Smooth muscle cell (in vitro differentiated cells): ENCODE measurements at regions not wholly inside any gene's neighbourhood (a gene's known extent, or its start where the extent isn't known, plus 50 kb on each side); places are given as distances from the start of the nearest gene placed in this dataset.
A peak's percentile ranks its signal among the peaks of the same experiment; 100 is the strongest.

Experiments
- DNase-seq: peaks from one replicate; lab custom pipeline; 2025; ENCODE audit not compliant: unreplicated experiment; lab: John Stamatoyannopoulos, UW
- H2AFZ ChIP-seq: fragments of 200-600 bp; sonication (generic); 2 replicates; pipeline ENCODE4 v1.6.0; 2016; ENCODE audit warnings: antibody characterized with exemption, low read depth, mild to moderate bottlenecking
- H3F3A ChIP-seq: fragments of 200-600 bp; sonication (generic); 2 replicates; pipeline ENCODE4 v1.6.0; 2017; ENCODE audit warnings: antibody characterized with exemption, low read depth
- H3K27ac ChIP-seq: fragments of 200-600 bp; sonication (generic); 2 replicates; pipeline ENCODE4 v1.5.1; 2016; ENCODE audit warnings: low read depth, mild to moderate bottlenecking
- H3K27me3 ChIP-seq: fragments of 200-600 bp; sonication (generic); 2 replicates; pipeline ENCODE4 v1.6.1; 2016; ENCODE audit warnings: low read depth, mild to moderate bottlenecking
- H3K36me3 ChIP-seq: fragments of 200-600 bp; sonication (generic); 2 replicates; pipeline ENCODE4 v1.5.1; 2016; ENCODE audit warnings: low read depth
- H3K4me1 ChIP-seq: fragments of 200-600 bp; sonication (generic); 2 replicates; pipeline ENCODE4 v1.5.1; 2016; ENCODE audit warnings: low read depth
- H3K4me2 ChIP-seq: fragments of 200-600 bp; sonication (generic); 2 replicates; pipeline ENCODE4 v1.6.0; 2016; ENCODE audit warnings: mild to moderate bottlenecking
- H3K4me3 ChIP-seq: fragments of 200-600 bp; sonication (generic); 2 replicates; pipeline ENCODE4 v1.5.1; 2016; ENCODE audit warnings: mild to moderate bottlenecking
- H3K79me2 ChIP-seq: fragments of 200-600 bp; sonication (generic); 2 replicates; pipeline ENCODE4 v1.6.0; 2016; ENCODE audit warnings: low read depth, mild to moderate bottlenecking
- H3K9ac ChIP-seq: fragments of 200-600 bp; sonication (generic); 2 replicates; pipeline ENCODE4 v1.6.0; 2016; ENCODE audit warnings: low read depth
- H3K9me3 ChIP-seq: fragments of 200-600 bp; sonication (generic); replicated peaks from 2 replicates; pipeline ENCODE4 v1.5.1; 2016; ENCODE audit warnings: low read depth
- H4K20me1 ChIP-seq: fragments of 200-600 bp; sonication (generic); 2 replicates; pipeline ENCODE4 v1.6.0; 2016; ENCODE audit warnings: low read depth
- WGBS: methylation state at CpG from one replicate; pipeline ENCODE4 v1.1.7; 2016; ENCODE audit warnings: low lambda C conversion rate; 5-methylcytosine and 5-hydroxymethylcytosine counted together
- TF ChIP-seq, protein P1 (sequence below): fragments of 200-600 bp; sonication (generic); IDR thresholded peaks from 2 replicates; pipeline ENCODE4 v1.5.1; 2017; ENCODE audit warnings: borderline replicate concordance, mild to moderate bottlenecking, antibody characterized with exemption; ENCODE audit not compliant: insufficient read depth, poor library complexity, severe bottlenecking

DNA sequence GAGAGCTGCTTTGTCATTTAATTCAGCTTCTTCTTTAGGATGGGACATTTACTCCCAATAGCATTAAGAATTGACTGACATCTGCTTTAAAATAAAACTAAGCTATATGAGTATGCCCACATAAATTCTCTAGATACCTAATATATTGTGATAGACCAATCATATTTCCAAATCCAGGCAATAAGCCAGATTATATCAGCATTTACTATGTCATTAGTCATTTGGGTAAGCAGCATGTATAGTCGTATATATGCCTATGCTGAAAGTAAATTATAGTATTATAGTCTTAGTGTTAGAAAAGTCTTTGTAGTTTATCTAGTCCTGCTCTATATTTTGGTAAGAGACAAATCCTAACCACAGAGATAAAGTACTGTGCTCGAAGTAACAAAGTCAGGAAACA, 958.1 kb downstream of the KCNJ2 start:
- Histone ChIP-seq H3K9ac (no peak overlapping the region), H3K27ac (peak overlapping the region; percentile 1), H3K9me3 (no peaks in the 10 kb centered on the region), H3K4me3 (no peak overlapping the region), H3K79me2 (no peaks in the 10 kb centered on the region), H3K36me3 (no peaks in the 10 kb centered on the region), H4K20me1 (no peaks in the 10 kb centered on the region), H3K27me3 (no peaks in the 10 kb centered on the region), H3K4me2 (no peak overlapping the region), H2AFZ (no peak overlapping the region), H3K4me1 (no peaks in the 10 kb centered on the region), H3F3A (no peaks in the 10 kb centered on the region)
- TF ChIP-seq, protein P1, sequence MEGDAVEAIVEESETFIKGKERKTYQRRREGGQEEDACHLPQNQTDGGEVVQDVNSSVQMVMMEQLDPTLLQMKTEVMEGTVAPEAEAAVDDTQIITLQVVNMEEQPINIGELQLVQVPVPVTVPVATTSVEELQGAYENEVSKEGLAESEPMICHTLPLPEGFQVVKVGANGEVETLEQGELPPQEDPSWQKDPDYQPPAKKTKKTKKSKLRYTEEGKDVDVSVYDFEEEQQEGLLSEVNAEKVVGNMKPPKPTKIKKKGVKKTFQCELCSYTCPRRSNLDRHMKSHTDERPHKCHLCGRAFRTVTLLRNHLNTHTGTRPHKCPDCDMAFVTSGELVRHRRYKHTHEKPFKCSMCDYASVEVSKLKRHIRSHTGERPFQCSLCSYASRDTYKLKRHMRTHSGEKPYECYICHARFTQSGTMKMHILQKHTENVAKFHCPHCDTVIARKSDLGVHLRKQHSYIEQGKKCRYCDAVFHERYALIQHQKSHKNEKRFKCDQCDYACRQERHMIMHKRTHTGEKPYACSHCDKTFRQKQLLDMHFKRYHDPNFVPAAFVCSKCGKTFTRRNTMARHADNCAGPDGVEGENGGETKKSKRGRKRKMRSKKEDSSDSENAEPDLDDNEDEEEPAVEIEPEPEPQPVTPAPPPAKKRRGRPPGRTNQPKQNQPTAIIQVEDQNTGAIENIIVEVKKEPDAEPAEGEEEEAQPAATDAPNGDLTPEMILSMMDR, result no peak
- WGBS, result 22% methylated on average over 2 of the region's 2 CpGs
- no peak for DNase-seq

GRCh38 chr17:71142333-71142732, 973.0 kb downstream of the KCNJ2 start:
- Histone ChIP-seq H3K36me3 (no peaks in the 10 kb centered on the region), H3K4me1 (peaks cover 5% of the 10 kb centered on the region), H3K9ac (peak overlapping the region; percentile 24), H3K4me2 (peak overlapping the region; percentile 8), H4K20me1 (no peaks in the 10 kb centered on the region), H2AFZ (peak overlapping the region; percentile 85), H3K9me3 (no peaks in the 10 kb centered on the region), H3F3A (peaks cover 5% of the 10 kb centered on the region), H3K27me3 (no peaks in the 10 kb centered on the region), H3K4me3 (no peak overlapping the region), H3K79me2 (no peaks in the 10 kb centered on the region), H3K27ac (peak overlapping the region; percentile 45)
- TF ChIP-seq, protein P1, result no peak
- DNase-seq, result no peak
- 30% methylated on average over 3 of the region's 3 CpGs for WGBS

GRCh38 chr17:71145486-71145885, 975.3 kb upstream of the SOX9 start:
- no peak overlapping the region for H3K27ac ChIP-seq
- H3K9me3 ChIP-seq, result no peaks in the 10 kb centered on the region
- 89% methylated on average over 3 of the region's 3 CpGs for WGBS
- H3K4me2 ChIP-seq, result no peak overlapping the region
- DNase-seq, result no peak
- no peaks in the 10 kb centered on the region for H3K36me3 ChIP-seq
- TF ChIP-seq, protein P1, result no peak
- no peak overlapping the region for H3K4me3 ChIP-seq
- H3K9ac ChIP-seq, result no peak overlapping the region
- H3F3A ChIP-seq, result peaks cover 5% of the 10 kb centered on the region
- H3K79me2 ChIP-seq, result no peaks in the 10 kb centered on the region
- no peak overlapping the region for H2AFZ ChIP-seq
- H3K27me3 ChIP-seq, result no peaks in the 10 kb centered on the region
- H4K20me1 ChIP-seq, result no peaks in the 10 kb centered on the region
- H3K4me1 ChIP-seq, result peaks cover 5% of the 10 kb centered on the region

GRCh38 chr17:71147906-71148305, 972.9 kb upstream of the SOX9 start:
- H3F3A ChIP-seq, result no peaks in the 10 kb centered on the region
- H3K4me2 ChIP-seq, result no peak overlapping the region
- no peaks in the 10 kb centered on the region for H4K20me1 ChIP-seq
- H3K36me3 ChIP-seq, result no peaks in the 10 kb centered on the region
- no peak overlapping the region for H3K9ac ChIP-seq
- no peak overlapping the region for H2AFZ ChIP-seq
- TF ChIP-seq, protein P1, result no peak
- 93% methylated on average over 10 of the region's 10 CpGs for WGBS
- DNase-seq, result no peak
- no peaks in the 10 kb centered on the region for H3K4me1 ChIP-seq
- H3K79me2 ChIP-seq, result no peaks in the 10 kb centered on the region
- no peaks in the 10 kb centered on the region for H3K9me3 ChIP-seq
- H3K27me3 ChIP-seq, result no peaks in the 10 kb centered on the region
- no peak overlapping the region for H3K27ac ChIP-seq
- no peak overlapping the region for H3K4me3 ChIP-seq
